Epithelial cell of esophagus (primary cell): ENCODE measurements at regions not wholly inside any gene's neighbourhood (a gene's known extent, or its start where the extent isn't known, plus 50 kb on each side); places are given as distances from the start of the nearest gene placed in this dataset.

Source experiments
- DNase-seq: peaks from one replicate; pipeline ENCODE4 v3.0.0; 2010; ENCODE audit warnings: low read depth
- H3K4me3 ChIP-seq: 2 replicates; pipeline ENCODE4 v1.5.1; 2011; ENCODE audit warnings: mild to moderate bottlenecking, low read length, control low read depth
- CTCF ChIP-seq: IDR thresholded peaks from 2 replicates; pipeline ENCODE4 v1.5.1; 2011; ENCODE audit warnings: low read depth, mild to moderate bottlenecking, low read length, control low read depth, inconsistent platforms; ENCODE audit not compliant: insufficient read depth; ENCODE audit errors: missing control alignments

GRCh38 chr13:44273216-44273615 lies 100.4 kb upstream of the SERP2 start:
- no peak for DNase-seq
- no peak overlapping the region for H3K4me3 ChIP-seq
- no peak for TF ChIP-seq CTCF

- DNase-seq, result no peak
- no peak overlapping the region for H3K4me3 ChIP-seq
- TF ChIP-seq CTCF, result no peak
Observed at GRCh38 chr13:44273991-44274770, 99.4 kb upstream of the SERP2 start.

GRCh38 chr13:44274771-44275205 lies 98.8 kb upstream of the SERP2 start:
- no peak for TF ChIP-seq CTCF
- DNase-seq, result no peak
- no peak overlapping the region for H3K4me3 ChIP-seq

- DNase-seq, result no peak
- TF ChIP-seq CTCF, result no peak
- no peak overlapping the region for H3K4me3 ChIP-seq
Observed at GRCh38 chr13:44275381-44275780, 98.2 kb upstream of the SERP2 start.

GRCh38 chr13:44276061-44276460 lies 97.6 kb upstream of the SERP2 start:
- no peak for TF ChIP-seq CTCF
- no peak for DNase-seq
- no peak overlapping the region for H3K4me3 ChIP-seq

GRCh38 chr13:44277459-44277858 lies 96.2 kb upstream of the SERP2 start:
- H3K4me3 ChIP-seq, result no peak overlapping the region
- no peak for DNase-seq
- no peak for TF ChIP-seq CTCF

- no peak overlapping the region for H3K4me3 ChIP-seq
- no peak for DNase-seq
- no peak for TF ChIP-seq CTCF
Observed at GRCh38 chr13:44278166-44278565, 95.5 kb upstream of the SERP2 start.
